Trophoblast cell (in vitro differentiated cells and primary cell): ENCODE measurements at regions not wholly inside any gene's neighbourhood (a gene's known extent, or its start where the extent isn't known, plus 50 kb on each side); places are given as distances from the start of the nearest gene placed in this dataset.

ENCODE experiments used
- DNase-seq, 2 donors: peaks; one replicate each; pipeline ENCODE4 v3.0.0-alpha.2; 2016
- H2AFZ ChIP-seq: 2 replicates; pipeline ENCODE4 v1.6.1; 2013; ENCODE audit warnings: low read length, moderate library complexity, mild to moderate bottlenecking; ENCODE audit not compliant: insufficient read depth, poor library complexity
- H2AK5ac ChIP-seq: 2 replicates; pipeline ENCODE4 v1.6.1; 2013; ENCODE audit warnings: mild to moderate bottlenecking, low read length
- H2BK120ac ChIP-seq: 2 replicates; pipeline ENCODE4 v1.6.1; 2013; ENCODE audit warnings: low read length, mild to moderate bottlenecking, moderate library complexity; ENCODE audit not compliant: insufficient read depth, poor library complexity
- H2BK12ac ChIP-seq: 2 replicates; pipeline ENCODE4 v1.6.1; 2013; ENCODE audit warnings: mild to moderate bottlenecking, low read length, moderate library complexity
- H2BK5ac ChIP-seq: 2 replicates; pipeline ENCODE4 v1.6.1; 2013; ENCODE audit warnings: low read length, low read depth, moderate library complexity, mild to moderate bottlenecking; ENCODE audit not compliant: poor library complexity
- H3K14ac ChIP-seq: 2 replicates; pipeline ENCODE4 v1.6.1; 2013; ENCODE audit warnings: mild to moderate bottlenecking, low read length
- H3K18ac ChIP-seq: 2 replicates; pipeline ENCODE4 v1.6.1; 2013; ENCODE audit warnings: mild to moderate bottlenecking, low read length
- H3K23ac ChIP-seq: 2 replicates; pipeline ENCODE4 v1.6.1; 2013; ENCODE audit warnings: low read length
- H3K27ac ChIP-seq: 2 replicates; pipeline ENCODE4 v1.5.1; 2013; ENCODE audit warnings: low read depth, mild to moderate bottlenecking, inconsistent platforms, low read length, moderate library complexity
- H3K27me3 ChIP-seq: 2 replicates; pipeline ENCODE4 v1.6.1; 2013; ENCODE audit warnings: inconsistent platforms, mild to moderate bottlenecking, low read length, moderate library complexity; ENCODE audit not compliant: insufficient read depth
- H3K36me3 ChIP-seq, 2 experiments: 1 replicate in 1 of 2; 2 replicates in 1 of 2; pipeline ENCODE4 v1.6.1; 2013; ENCODE audit warnings: low read length in 2 of 2, mild to moderate bottlenecking in 2 of 2, moderate library complexity in 1 of 2; ENCODE audit not compliant: insufficient read depth in 2 of 2, control insufficient read depth in 1 of 2
- H3K4ac ChIP-seq: 2 replicates; pipeline ENCODE4 v1.6.1; 2013; ENCODE audit warnings: low read depth, mild to moderate bottlenecking, low read length, moderate library complexity
- H3K4me1 ChIP-seq, 2 experiments: 1 replicate in 1 of 2; 2 replicates in 1 of 2; pipeline ENCODE4 v1.6.1; 2013; ENCODE audit warnings: low read length in 2 of 2, mild to moderate bottlenecking in 2 of 2, moderate library complexity in 1 of 2; ENCODE audit not compliant: insufficient read depth in 2 of 2, control insufficient read depth in 1 of 2
- H3K4me2 ChIP-seq: 2 replicates; pipeline ENCODE4 v1.6.1; 2013; ENCODE audit warnings: inconsistent platforms, mild to moderate bottlenecking, low read length, moderate library complexity
- H3K4me3 ChIP-seq: 2 replicates; pipeline ENCODE4 v1.5.1; 2013; ENCODE audit warnings: mild to moderate bottlenecking, low read depth, low read length, inconsistent platforms
- H3K79me1 ChIP-seq: one replicate; pipeline ENCODE4 v1.6.1; 2013; ENCODE audit warnings: low read length
- H3K79me2 ChIP-seq: 2 replicates; pipeline ENCODE4 v1.6.1; 2013; ENCODE audit warnings: low read length, mild to moderate bottlenecking; ENCODE audit not compliant: control insufficient read depth, insufficient read depth, poor library complexity
- H3K9ac ChIP-seq: 2 replicates; pipeline ENCODE4 v1.6.1; 2013; ENCODE audit warnings: mild to moderate bottlenecking, low read length
- H3K9me3 ChIP-seq: 2 replicates; pipeline ENCODE4 v1.6.1; 2013; ENCODE audit warnings: low read depth, mild to moderate bottlenecking, control low read depth, inconsistent platforms, low read length; ENCODE audit not compliant: insufficient read depth
- H4K12ac ChIP-seq: 2 replicates; pipeline ENCODE4 v1.6.1; 2013; ENCODE audit warnings: low read depth, mild to moderate bottlenecking, low read length, moderate library complexity
- H4K8ac ChIP-seq: 2 replicates; pipeline ENCODE4 v1.6.1; 2013; ENCODE audit warnings: low read depth, mild to moderate bottlenecking, low read length, moderate library complexity
- H4K91ac ChIP-seq: one replicate; pipeline ENCODE4 v1.6.1; 2013; ENCODE audit warnings: low read depth, mild to moderate bottlenecking, low read length, moderate library complexity
- WGBS: extraction: QIAGEN DNeasy Blood & Tissue Kit; methylation state at CpG from one replicate; pipeline ENCODE4 v1.1.7; 2013; ENCODE audit warnings: missing lambda C conversion rate; ENCODE audit not compliant: insufficient read length, insufficient coverage; ENCODE audit errors: extremely low coverage; 5-methylcytosine and 5-hydroxymethylcytosine counted together

DNA sequence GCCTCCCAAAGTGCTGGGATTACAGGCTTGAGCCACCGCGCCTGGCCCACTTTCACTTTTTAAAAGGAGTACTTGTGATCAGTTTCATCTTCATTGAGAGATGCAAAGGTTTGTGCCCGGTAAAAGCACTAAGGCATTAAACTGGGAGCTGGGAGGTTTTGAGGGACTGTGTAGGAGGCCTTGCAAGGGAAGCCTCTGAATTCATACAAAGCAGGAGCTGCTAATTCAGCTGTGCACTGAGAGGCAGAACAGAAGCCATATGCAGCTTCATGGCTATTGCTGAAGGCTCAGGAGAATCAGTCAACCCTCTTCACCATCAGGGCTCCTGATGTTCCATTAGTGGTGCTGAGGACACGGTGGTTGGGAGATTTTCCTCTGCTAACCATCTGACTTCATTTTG lies 77.7 kb downstream of the GPR88 start:
- no CpG with 5 or more reads among the region's 4 CpGs for WGBS
- H2BK12ac ChIP-seq: no peak overlapping the region
- no peaks in the 10 kb centered on the region for H3K4me1 ChIP-seq
- H2BK120ac ChIP-seq: no peak overlapping the region
- DNase-seq: no peak
- H3K27me3 ChIP-seq: no peaks in the 10 kb centered on the region
- H3K36me3 ChIP-seq: no peaks in the 10 kb centered on the region
- H3K9me3 ChIP-seq: no peaks in the 10 kb centered on the region
- H3K4me3 ChIP-seq: no peak overlapping the region
- H4K8ac ChIP-seq: no peak overlapping the region
- no peak overlapping the region for H3K9ac ChIP-seq
- no peak overlapping the region for H3K4me2 ChIP-seq
- H3K79me2 ChIP-seq: no peaks in the 10 kb centered on the region
- H3K14ac ChIP-seq: no peak overlapping the region
- no peak overlapping the region for H2BK5ac ChIP-seq
- H3K79me1 ChIP-seq: no peaks in the 10 kb centered on the region
- no peak overlapping the region for H2AK5ac ChIP-seq
- no peak overlapping the region for H3K18ac ChIP-seq
- H3K27ac ChIP-seq: no peak overlapping the region
- H3K4ac ChIP-seq: no peak overlapping the region
- no peak overlapping the region for H2AFZ ChIP-seq
- no peak overlapping the region for H4K12ac ChIP-seq
- no peak overlapping the region for H4K91ac ChIP-seq
- no peak overlapping the region for H3K23ac ChIP-seq

DNA sequence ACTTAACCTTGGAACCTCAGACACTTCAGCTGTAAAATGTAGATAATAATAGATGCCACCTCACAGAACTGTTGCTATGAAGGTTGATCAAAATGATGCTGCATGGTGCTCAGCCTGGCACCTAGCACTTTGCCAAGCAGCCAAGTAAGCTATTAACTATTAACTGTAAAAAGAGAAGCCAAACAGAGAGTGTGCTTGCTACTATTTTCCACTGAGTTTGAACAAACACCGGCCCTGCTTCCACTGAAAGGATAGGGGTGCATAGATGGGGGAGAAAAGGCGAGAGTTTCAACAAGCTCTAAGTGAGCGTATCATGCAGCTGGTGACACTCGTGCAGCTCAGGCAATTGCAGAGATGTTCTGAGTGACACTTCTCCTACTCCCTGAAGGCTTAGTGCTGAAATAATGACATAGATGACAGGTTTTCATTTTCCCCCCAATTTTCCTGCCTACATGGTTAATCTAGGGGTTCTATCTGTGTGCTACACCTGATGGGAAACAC lies 78.2 kb downstream of the GPR88 start:
- H4K8ac ChIP-seq: no peak overlapping the region
- H3K27me3 ChIP-seq: no peaks in the 10 kb centered on the region
- H3K9me3 ChIP-seq: no peaks in the 10 kb centered on the region
- DNase-seq: no peak
- WGBS: no CpG with 5 or more reads among the region's 4 CpGs
- H3K23ac ChIP-seq: no peak overlapping the region
- no peak overlapping the region for H2BK120ac ChIP-seq
- H3K4me2 ChIP-seq: no peak overlapping the region
- no peak overlapping the region for H2AFZ ChIP-seq
- no peak overlapping the region for H3K18ac ChIP-seq
- H3K4ac ChIP-seq: no peak overlapping the region
- H3K9ac ChIP-seq: no peak overlapping the region
- H3K79me1 ChIP-seq: no peaks in the 10 kb centered on the region
- no peak overlapping the region for H3K14ac ChIP-seq
- H4K91ac ChIP-seq: no peak overlapping the region
- H2BK12ac ChIP-seq: no peak overlapping the region
- no peak overlapping the region for H3K4me3 ChIP-seq
- H3K4me1 ChIP-seq: no peaks in the 10 kb centered on the region
- H2BK5ac ChIP-seq: no peak overlapping the region
- no peak overlapping the region for H2AK5ac ChIP-seq
- H3K79me2 ChIP-seq: no peaks in the 10 kb centered on the region
- no peaks in the 10 kb centered on the region for H3K36me3 ChIP-seq
- no peak overlapping the region for H3K27ac ChIP-seq
- H4K12ac ChIP-seq: no peak overlapping the region

- Histone ChIP-seq H4K91ac (no peak overlapping the region), H2AK5ac (no peak overlapping the region), H3K27ac (no peak overlapping the region), H3K4me3 (no peak overlapping the region), H3K18ac (no peak overlapping the region), H4K12ac (no peak overlapping the region), H3K23ac (no peak overlapping the region), H2BK5ac (no peak overlapping the region), H3K79me2 (no peaks in the 10 kb centered on the region), H3K14ac (no peak overlapping the region), H2BK120ac (no peak overlapping the region), H3K9me3 (no peaks in the 10 kb centered on the region), H3K79me1 (no peaks in the 10 kb centered on the region), H3K9ac (no peak overlapping the region), H2BK12ac (no peak overlapping the region), H3K4ac (no peak overlapping the region), H2AFZ (no peak overlapping the region), H3K4me2 (no peak overlapping the region), H3K27me3 (no peaks in the 10 kb centered on the region), H4K8ac (no peak overlapping the region), H3K36me3 (no peaks in the 10 kb centered on the region), H3K4me1 (peaks cover 0 to 1% of the 10 kb centered on the region in 2 experiments)
- peak; percentile 52 to 70 for DNase-seq
- no CpG with 5 or more reads among the region's 1 CpG for WGBS
These were observed 84.1 kb downstream of the GPR88 start for GRCh38 chr1:100622037-100622436.

DNA sequence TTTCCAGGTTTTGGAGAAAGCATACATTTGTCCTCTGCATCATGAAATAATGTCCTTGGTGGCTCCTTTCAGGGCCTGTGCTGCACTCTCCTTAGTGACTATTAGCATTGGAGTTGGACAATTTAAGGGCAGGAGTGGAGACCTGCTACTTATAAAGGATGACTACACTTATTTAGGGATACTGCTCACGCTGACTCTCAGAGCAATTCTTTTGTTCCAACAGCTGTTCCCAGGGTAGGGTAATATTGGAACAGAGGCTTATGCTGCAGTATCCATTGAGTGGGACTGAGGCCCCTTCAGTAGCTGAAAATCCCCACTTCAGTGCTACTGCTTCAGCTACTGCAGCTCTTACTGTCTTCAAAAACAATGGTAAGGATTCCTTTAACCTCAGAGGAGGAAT lies 84.6 kb downstream of the GPR88 start:
- no peak overlapping the region for H4K12ac ChIP-seq
- no peak overlapping the region for H2BK12ac ChIP-seq
- no peak overlapping the region for H3K27ac ChIP-seq

More for the DNA sequence above, 84.6 kb downstream of the GPR88 start:
- no peak for DNase-seq
- Histone ChIP-seq H3K79me2 (no peaks in the 10 kb centered on the region), H2AK5ac (no peak overlapping the region), H2AFZ (no peak overlapping the region), H3K23ac (no peak overlapping the region), H3K14ac (no peak overlapping the region), H3K79me1 (no peaks in the 10 kb centered on the region), H3K9me3 (no peaks in the 10 kb centered on the region), H3K4ac (no peak overlapping the region), H4K8ac (no peak overlapping the region), H3K27me3 (no peaks in the 10 kb centered on the region), H3K4me3 (no peak overlapping the region), H2BK120ac (no peak overlapping the region), H3K4me2 (no peak overlapping the region), H3K4me1 (peaks cover 0 to 1% of the 10 kb centered on the region in 2 experiments), H2BK5ac (no peak overlapping the region), H4K91ac (no peak overlapping the region), H3K18ac (no peak overlapping the region), H3K36me3 (no peaks in the 10 kb centered on the region), H3K9ac (no peak overlapping the region)
- no CpG with 5 or more reads among the region's 1 CpG for WGBS
